NCI-H510A (cell line): ENCODE measurements at regions not wholly inside any gene's neighbourhood (a gene's known extent, or its start where the extent isn't known, plus 50 kb on each side); places are given as distances from the start of the nearest gene placed in this dataset.
A peak's percentile ranks its signal among the peaks of the same experiment; 100 is the strongest.

ENCODE experiments used
- DNase-seq: peaks from one replicate; lab custom pipeline; 2025; lab: John Stamatoyannopoulos, UW

- no peak for DNase-seq
These were observed 179.3 kb upstream of the CIBAR2 start for GRCh38 chr16:85291302-85292148.

GRCh38 chr16:85293458-85293857, 181.2 kb upstream of the CIBAR2 start:
- DNase-seq = no peak

- DNase-seq = no peak
These were observed 181.8 kb upstream of the CIBAR2 start for GRCh38 chr16:85293904-85294642.

- DNase-seq = no peak
These were observed 182.7 kb upstream of the CIBAR2 start for GRCh38 chr16:85294810-85295508.

GRCh38 chr16:85296859-85297660, 184.8 kb upstream of the CIBAR2 start:
- no peak for DNase-seq

- DNase-seq = no peak
These were observed 185.6 kb upstream of the CIBAR2 start for GRCh38 chr16:85297881-85298280.

GRCh38 chr16:85300406-85300968, 188.2 kb upstream of the CIBAR2 start:
- DNase-seq = no peak

- no peak for DNase-seq
These were observed 189.0 kb upstream of the CIBAR2 start for GRCh38 chr16:85301231-85301630.

- no peak for DNase-seq
These were observed 190.0 kb upstream of the CIBAR2 start for GRCh38 chr16:85302018-85302847.

- DNase-seq = no peak
These were observed 190.6 kb upstream of the CIBAR2 start for GRCh38 chr16:85302848-85303353.

GRCh38 chr16:85303354-85303883, 191.1 kb upstream of the CIBAR2 start:
- no peak for DNase-seq

GRCh38 chr16:85304337-85304736, 192.1 kb upstream of the CIBAR2 start:
- DNase-seq = no peak

- peak; percentile 63 for DNase-seq
These were observed 194.0 kb upstream of the CIBAR2 start for GRCh38 chr16:85306071-85306792.

GRCh38 chr16:85306793-85307551, 194.7 kb upstream of the CIBAR2 start:
- DNase-seq = no peak

GRCh38 chr16:85307552-85308364, 195.5 kb upstream of the CIBAR2 start:
- no peak for DNase-seq

GRCh38 chr16:85308611-85309540, 196.6 kb upstream of the CIBAR2 start:
- no peak for DNase-seq
